Adrenal gland (tissue), 9 donors: ENCODE measurements at regions not wholly inside any gene's neighbourhood (a gene's known extent, or its start where the extent isn't known, plus 50 kb on each side); places are given as distances from the start of the nearest gene placed in this dataset.

ENCODE experiments used
- DNase-seq, 7 donors: peaks; one replicate each; pipeline ENCODE4 v3.0.0-alpha.2; 2019 to 2020
- H3K27ac ChIP-seq, 5 donors: fragments of 200-600 bp; sonication (generic) in 4 of 5; 1 replicate in 3 of 5; 2 replicates in 2 of 5; pipeline versions ENCODE4 v1.5.1 to v1.8.0; 2016 to 2020; ENCODE audit warnings: mild to moderate bottlenecking in 1 of 5
- H3K27me3 ChIP-seq: fragments of 200-600 bp; 2 replicates; pipeline ENCODE4 v1.8.0; 2021
- H3K36me3 ChIP-seq, 2 donors: fragments of 200-600 bp; replicated peaks in 1 of 2; 1 replicate in 1 of 2; 2 replicates in 1 of 2; pipeline versions ENCODE4 v1.5.1 to v1.8.0; 2018 to 2022
- H3K4me1 ChIP-seq, 2 donors: fragments of 200-600 bp; replicated peaks in 1 of 2; 1 replicate in 1 of 2; 2 replicates in 1 of 2; pipeline versions ENCODE4 v1.5.1 to v1.8.0; 2018 to 2021
- H3K4me3 ChIP-seq, 4 donors: fragments of 200-600 bp; sonication (generic) in 3 of 4; one replicate each; pipeline ENCODE4 v1.5.1; 2016 to 2018
- H3K9me3 ChIP-seq, 3 donors: fragments of 200-600 bp; sonication (generic) in 1 of 3; replicated peaks in 1 of 3; 1 replicate in 2 of 3; 2 replicates in 1 of 3; pipeline versions ENCODE4 v1.5.1 to v1.8.0; 2016 to 2021
- POLR2A ChIP-seq, 2 donors: fragments of 450-650 bp; IDR thresholded peaks; one replicate each; pipeline ENCODE4 v1.6.1; 2017; ENCODE audit warnings: antibody characterized with exemption in 2 of 2, mild to moderate bottlenecking in 2 of 2, moderate library complexity in 1 of 2
- WGBS, 4 donors: extraction: QIAGEN DNeasy Blood & Tissue Kit in 2 of 4; methylation state at CpG; one replicate each; pipeline versions ENCODE4 v1.1.5 to v1.1.7; 2013 to 2017; 5-methylcytosine and 5-hydroxymethylcytosine counted together
- intact Hi-C, 2 donors: fragments of 100-400 bp; cut with DNase I; formaldehyde crosslinking; loops; one replicate each; pipeline versions ENCODE4 v1.14.1 to v1.15.0; 2022 to 2023
- TF ChIP-seq, protein P1 (sequence below), 6 experiments: fragments of 450-650 bp in 4 of 6; fragments of 200-600 bp in 2 of 6; sonication (generic) in 1 of 6; IDR thresholded peaks; 1 replicate in 5 of 6; 2 replicates in 1 of 6; pipeline versions ENCODE4 v1.5.1 to v1.8.0; 2016 to 2021; ENCODE audit warnings: antibody characterized with exemption in 6 of 6, mild to moderate bottlenecking in 2 of 6, moderate library complexity in 1 of 6
- donor health status: healthy with polysubstance abuse.
- donor health status: Bipolar disorder and iron deficiency.
- donor health status: DM: yes; HTN: yes; CAD: no.
- donor health status: DM: no; HTN: no; CAD: no.
- donor health status: DM: no; HTN: no; CAD: no.

DNA sequence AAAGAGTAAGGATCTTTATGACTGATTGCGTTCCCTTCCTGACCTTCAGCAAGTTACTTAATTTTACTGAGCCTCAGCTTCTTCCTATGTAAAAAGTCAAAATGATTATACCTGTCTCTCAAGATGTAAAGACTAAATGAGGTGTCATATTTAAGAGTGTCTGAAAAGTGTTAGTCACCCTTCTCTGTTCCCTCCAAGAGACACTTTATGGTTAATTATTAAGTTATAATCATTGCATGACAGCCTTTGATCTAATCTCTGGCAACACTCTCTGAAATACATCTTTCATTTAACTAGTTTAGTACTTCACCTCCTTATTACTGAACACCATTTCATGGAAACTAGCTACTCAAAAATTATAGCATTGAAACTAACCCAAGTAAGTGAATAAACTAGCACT is 54.8 kb downstream of the BMAL2 start:
- H3K27ac ChIP-seq, result no peak overlapping the region
- intact Hi-C loops, result no loop called here
- no peak overlapping the region for H3K4me3 ChIP-seq
- no peak for TF ChIP-seq POLR2A (IDR thresholded peaks at IDR 0.05)
- TF ChIP-seq, protein P1, sequence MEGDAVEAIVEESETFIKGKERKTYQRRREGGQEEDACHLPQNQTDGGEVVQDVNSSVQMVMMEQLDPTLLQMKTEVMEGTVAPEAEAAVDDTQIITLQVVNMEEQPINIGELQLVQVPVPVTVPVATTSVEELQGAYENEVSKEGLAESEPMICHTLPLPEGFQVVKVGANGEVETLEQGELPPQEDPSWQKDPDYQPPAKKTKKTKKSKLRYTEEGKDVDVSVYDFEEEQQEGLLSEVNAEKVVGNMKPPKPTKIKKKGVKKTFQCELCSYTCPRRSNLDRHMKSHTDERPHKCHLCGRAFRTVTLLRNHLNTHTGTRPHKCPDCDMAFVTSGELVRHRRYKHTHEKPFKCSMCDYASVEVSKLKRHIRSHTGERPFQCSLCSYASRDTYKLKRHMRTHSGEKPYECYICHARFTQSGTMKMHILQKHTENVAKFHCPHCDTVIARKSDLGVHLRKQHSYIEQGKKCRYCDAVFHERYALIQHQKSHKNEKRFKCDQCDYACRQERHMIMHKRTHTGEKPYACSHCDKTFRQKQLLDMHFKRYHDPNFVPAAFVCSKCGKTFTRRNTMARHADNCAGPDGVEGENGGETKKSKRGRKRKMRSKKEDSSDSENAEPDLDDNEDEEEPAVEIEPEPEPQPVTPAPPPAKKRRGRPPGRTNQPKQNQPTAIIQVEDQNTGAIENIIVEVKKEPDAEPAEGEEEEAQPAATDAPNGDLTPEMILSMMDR (IDR thresholded peaks at IDR 0.05), result no peak
- H3K36me3 ChIP-seq, result no peaks in the 10 kb centered on the region
- no peak for DNase-seq
- H3K9me3 ChIP-seq, result no peaks in the 10 kb centered on the region
- WGBS, 4 donors, result 94 to 100% (median 98%) methylated on average over 1 of the region's 1 CpG
- H3K4me1 ChIP-seq, result no peaks in the 10 kb centered on the region
- H3K27me3 ChIP-seq, result no peaks in the 10 kb centered on the region

DNA sequence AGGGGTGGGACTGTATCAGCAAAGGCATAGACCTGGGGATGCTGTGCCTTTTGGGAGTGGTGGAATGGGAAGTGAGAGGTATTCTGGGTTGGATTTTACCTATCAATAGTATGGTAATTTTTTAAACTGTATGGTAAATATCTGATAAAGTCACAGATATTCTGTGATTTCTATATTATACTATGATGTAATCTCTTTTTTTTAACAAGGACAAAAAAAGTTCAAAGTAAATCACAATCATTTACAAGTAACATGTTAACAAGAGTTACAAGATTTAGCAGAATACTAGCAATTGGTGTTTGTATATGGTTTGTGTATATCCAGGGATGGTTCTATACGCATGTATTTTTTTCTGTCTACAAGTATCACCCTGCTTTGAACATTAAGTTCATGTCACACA is 56.0 kb downstream of the BMAL2 start:
- TF ChIP-seq POLR2A (IDR thresholded peaks at IDR 0.05), result no peak
- WGBS, 4 donors, result 94 to 100% (median 97%) methylated on average over 1 of the region's 1 CpG
- intact Hi-C loops, result no loop called here

DNA sequence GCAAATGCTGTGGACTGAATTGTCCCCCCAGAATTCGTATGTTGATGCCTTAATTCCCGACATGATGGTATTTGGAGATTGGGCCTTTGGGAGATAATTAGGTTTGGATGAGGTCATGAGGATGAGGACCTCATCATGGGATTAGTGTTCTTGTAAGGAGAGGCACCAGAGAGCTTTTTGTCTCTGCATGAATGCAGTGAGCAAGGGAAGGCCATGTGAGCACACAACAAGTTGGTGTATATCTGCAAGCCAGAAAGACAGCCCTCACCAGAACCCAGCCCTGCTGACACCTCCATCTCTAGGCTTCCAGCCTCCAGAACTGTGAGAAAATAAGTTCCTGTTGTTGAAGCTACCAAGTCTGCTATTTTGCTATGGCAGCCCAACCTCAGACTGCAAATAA is 51.9 kb upstream of the SMCO2 start:
- intact Hi-C loops, result no loop called here
- no peaks in the 10 kb centered on the region for H3K4me1 ChIP-seq
- no peak for DNase-seq

More for the DNA sequence above, 56.0 kb downstream of the BMAL2 start:
- no peaks in the 10 kb centered on the region for H3K36me3 ChIP-seq
- DNase-seq, result no peak
- H3K9me3 ChIP-seq, result no peaks in the 10 kb centered on the region
- H3K4me1 ChIP-seq, result no peaks in the 10 kb centered on the region
- no peak overlapping the region for H3K27ac ChIP-seq
- no peaks in the 10 kb centered on the region for H3K27me3 ChIP-seq
- H3K4me3 ChIP-seq, result no peak overlapping the region

DNA sequence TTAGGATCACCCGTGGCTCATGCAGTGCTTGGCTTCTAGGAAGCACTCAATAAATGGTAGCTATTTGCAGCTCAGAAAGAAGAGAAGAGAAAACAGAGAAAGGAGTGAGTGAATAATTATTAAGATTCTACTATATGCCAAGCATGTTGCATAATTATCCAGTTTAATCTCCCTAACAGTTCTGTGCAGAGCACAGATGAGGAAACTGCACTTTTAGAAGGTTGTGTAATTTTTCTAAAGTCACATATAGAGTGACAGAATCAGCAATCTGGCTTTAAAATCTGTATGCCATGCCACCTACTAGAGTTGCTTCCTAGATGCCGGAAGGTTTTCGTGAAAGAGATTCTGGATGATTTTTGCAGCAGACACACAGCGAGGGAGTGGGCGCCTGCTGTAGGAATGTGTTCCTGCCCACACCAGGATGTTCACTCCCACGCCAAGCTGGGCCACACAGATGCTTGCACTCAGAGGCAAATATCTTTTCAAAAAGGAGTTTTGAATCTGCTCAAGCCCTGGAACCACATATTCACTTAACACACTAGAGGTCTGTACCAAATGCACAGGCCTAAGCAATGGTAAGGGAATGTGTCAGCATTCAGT is 50.2 kb upstream of the SMCO2 start:
- no peak for DNase-seq

More for the DNA sequence above, 51.9 kb upstream of the SMCO2 start:
- H3K27ac ChIP-seq, result no peak overlapping the region
- no peaks in the 10 kb centered on the region for H3K9me3 ChIP-seq
- H3K27me3 ChIP-seq, result no peaks in the 10 kb centered on the region
- 88 to 95% (median 93%) methylated on average over 2 of the region's 2 CpGs for WGBS, 4 donors
- H3K36me3 ChIP-seq, result no peaks in the 10 kb centered on the region
- TF ChIP-seq POLR2A (IDR thresholded peaks at IDR 0.05), result no peak
- TF ChIP-seq, protein P1 (IDR thresholded peaks at IDR 0.05), result no peak
- no peak overlapping the region for H3K4me3 ChIP-seq

More for the DNA sequence above, 50.2 kb upstream of the SMCO2 start:
- Histone ChIP-seq H3K36me3 (no peaks in the 10 kb centered on the region), H3K27me3 (no peaks in the 10 kb centered on the region), H3K4me1 (no peaks in the 10 kb centered on the region), H3K9me3 (no peaks in the 10 kb centered on the region), H3K4me3 (no peak overlapping the region), H3K27ac (no peak overlapping the region)
- WGBS, 4 donors, result 91 to 95% (median 94%) methylated on average over 6 of the region's 6 CpGs
- TF ChIP-seq, protein P1 (IDR thresholded peaks at IDR 0.05), result no peak
- no peak for TF ChIP-seq POLR2A (IDR thresholded peaks at IDR 0.05)
- intact Hi-C loops, result no loop called here
